T-helper 1 cell treated with Interleukin-12 subunit alpha and Interleukin-12 subunit beta and Interleukin-4 antibody, amounts not matched to agents 30 μg/mL and 1 μg/mL, for 36 hours (primary cell): ENCODE measurements at regions not wholly inside any gene's neighbourhood (a gene's known extent, or its start where the extent isn't known, plus 50 kb on each side); places are given as distances from the start of the nearest gene placed in this dataset.

ENCODE experiments used
- H3K27ac Mint-ChIP-seq: one replicate; pipeline ENCODE4 v1.8.0; 2021; ENCODE audit warnings: mild to moderate bottlenecking, mixed read lengths
- H3K27me3 Mint-ChIP-seq: one replicate; pipeline ENCODE4 v1.8.0; 2021; ENCODE audit warnings: low read depth, mixed read lengths
- H3K36me3 Mint-ChIP-seq: one replicate; pipeline ENCODE4 v1.8.0; 2021; ENCODE audit warnings: low read depth, mixed read lengths
- H3K4me1 Mint-ChIP-seq: one replicate; pipeline ENCODE4 v1.8.0; 2021; ENCODE audit warnings: low read depth, mixed read lengths
- H3K4me3 Mint-ChIP-seq: one replicate; pipeline ENCODE4 v1.8.0; 2021; ENCODE audit warnings: mild to moderate bottlenecking, moderate library complexity, mixed read lengths
- H3K9me3 Mint-ChIP-seq: one replicate; pipeline ENCODE4 v1.8.0; 2021; ENCODE audit warnings: mixed read lengths

DNA sequence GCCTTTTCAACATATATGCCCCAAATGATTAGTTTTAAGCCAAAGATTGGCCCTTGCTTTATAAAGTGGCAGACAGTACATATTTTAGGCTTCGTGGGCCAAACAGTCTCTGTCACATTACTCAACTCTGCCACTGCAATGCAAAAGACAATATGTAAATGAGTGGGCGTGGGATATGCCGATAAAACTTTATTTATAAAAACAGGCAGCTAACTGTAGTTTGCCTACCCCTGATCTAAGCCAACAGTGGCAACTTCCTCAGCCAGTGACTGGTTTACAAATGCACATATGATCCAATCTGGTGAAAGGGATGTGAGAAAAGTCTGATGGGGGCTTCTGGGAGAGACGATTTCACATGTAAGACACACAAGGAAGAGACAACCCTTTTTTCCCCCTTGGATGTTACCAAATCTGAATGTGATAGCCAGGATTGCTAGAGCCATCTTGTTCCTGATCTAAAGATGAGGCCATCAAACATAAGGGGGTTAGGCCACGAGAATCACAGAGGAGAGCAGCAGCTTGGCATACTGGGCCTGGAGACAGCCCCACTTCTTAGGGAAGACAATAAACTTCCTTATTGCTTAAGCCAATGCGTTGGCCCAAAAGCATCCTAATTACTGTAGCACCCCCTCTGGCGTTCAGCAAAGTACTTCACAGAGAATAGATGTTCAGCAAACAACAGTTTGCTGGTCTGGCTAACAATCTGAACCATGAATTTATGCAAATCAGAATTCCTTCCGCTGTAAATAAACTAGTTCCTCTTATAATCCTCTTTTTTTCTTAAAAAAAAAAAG, 75.2 kb upstream of the TMCC3 start:
- H3K4me3 Mint-ChIP-seq, result no peak overlapping the region
- H3K27ac Mint-ChIP-seq, result no peak overlapping the region
- H3K4me1 Mint-ChIP-seq, result no peaks in the 10 kb centered on the region
- no peaks in the 10 kb centered on the region for H3K9me3 Mint-ChIP-seq
- no peaks in the 10 kb centered on the region for H3K36me3 Mint-ChIP-seq
- H3K27me3 Mint-ChIP-seq, result no peaks in the 10 kb centered on the region

DNA sequence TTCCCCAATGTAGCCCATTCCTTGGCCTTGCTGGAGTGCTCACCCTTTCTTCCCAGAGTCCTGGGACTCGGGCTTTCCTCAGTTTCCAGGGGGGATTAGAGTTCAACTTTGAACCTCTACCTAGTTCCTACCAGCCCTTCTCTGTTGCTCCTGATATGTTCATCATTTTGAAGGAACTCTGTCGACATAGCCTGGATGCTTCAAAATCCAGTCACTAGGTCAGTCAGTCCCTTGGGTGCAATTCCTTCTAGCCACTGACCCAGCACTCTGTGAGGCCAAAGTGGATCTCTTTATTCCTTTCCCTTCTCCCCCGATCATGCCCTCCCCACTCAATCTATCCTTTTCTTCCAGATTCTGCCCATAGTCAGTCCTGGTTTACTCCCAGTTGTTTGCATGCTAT, 72.3 kb upstream of the TMCC3 start:
- H3K4me1 Mint-ChIP-seq, result no peaks in the 10 kb centered on the region
- H3K27me3 Mint-ChIP-seq, result no peaks in the 10 kb centered on the region
- no peaks in the 10 kb centered on the region for H3K36me3 Mint-ChIP-seq
- H3K4me3 Mint-ChIP-seq, result no peak overlapping the region
- H3K27ac Mint-ChIP-seq, result no peak overlapping the region
- H3K9me3 Mint-ChIP-seq, result no peaks in the 10 kb centered on the region

DNA sequence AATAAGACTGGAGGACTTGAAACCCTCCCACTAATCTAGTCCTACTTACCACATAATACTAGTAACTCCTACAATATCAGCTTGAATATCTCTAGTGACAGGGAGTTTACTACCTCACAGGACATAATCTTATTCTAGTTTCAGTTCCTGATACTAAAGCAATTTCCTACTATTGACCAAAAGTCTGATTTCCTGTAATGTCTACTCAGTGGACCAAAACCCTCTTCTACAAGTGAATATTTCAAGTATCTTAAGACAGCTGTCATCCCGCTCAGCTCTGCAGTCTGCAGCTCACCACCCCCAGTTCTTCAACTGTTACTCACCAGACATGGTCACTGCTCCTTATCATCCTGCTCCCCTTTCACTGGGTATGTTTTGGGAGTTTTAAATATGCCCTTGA, 70.8 kb upstream of the TMCC3 start:
- H3K4me3 Mint-ChIP-seq, result no peak overlapping the region
- no peaks in the 10 kb centered on the region for H3K9me3 Mint-ChIP-seq
- H3K27ac Mint-ChIP-seq, result no peak overlapping the region
- H3K36me3 Mint-ChIP-seq, result no peaks in the 10 kb centered on the region
- H3K27me3 Mint-ChIP-seq, result no peaks in the 10 kb centered on the region
- no peaks in the 10 kb centered on the region for H3K4me1 Mint-ChIP-seq

DNA sequence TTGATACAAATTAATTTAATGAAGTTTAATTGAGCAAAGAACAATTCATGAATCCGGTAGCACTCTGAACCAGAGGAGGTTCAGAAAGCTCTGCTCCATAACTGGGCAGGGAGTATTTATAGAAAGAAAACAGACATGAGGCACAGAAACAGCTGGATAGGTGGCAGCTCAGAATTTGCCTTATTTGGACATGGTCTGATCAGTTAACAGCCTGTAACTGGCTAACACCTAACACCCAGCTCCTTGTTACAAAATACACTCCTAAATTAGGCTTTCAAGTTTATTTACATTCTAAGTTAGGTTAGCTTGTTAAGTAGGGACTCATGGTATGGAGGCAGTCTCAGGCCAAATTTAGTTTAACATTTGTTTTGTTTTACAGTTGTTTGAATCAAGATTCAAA, 67.8 kb upstream of the TMCC3 start:
- no peaks in the 10 kb centered on the region for H3K36me3 Mint-ChIP-seq
- no peak overlapping the region for H3K27ac Mint-ChIP-seq
- H3K27me3 Mint-ChIP-seq, result no peaks in the 10 kb centered on the region
- H3K4me1 Mint-ChIP-seq, result no peaks in the 10 kb centered on the region
- H3K9me3 Mint-ChIP-seq, result no peaks in the 10 kb centered on the region
- H3K4me3 Mint-ChIP-seq, result no peak overlapping the region

DNA sequence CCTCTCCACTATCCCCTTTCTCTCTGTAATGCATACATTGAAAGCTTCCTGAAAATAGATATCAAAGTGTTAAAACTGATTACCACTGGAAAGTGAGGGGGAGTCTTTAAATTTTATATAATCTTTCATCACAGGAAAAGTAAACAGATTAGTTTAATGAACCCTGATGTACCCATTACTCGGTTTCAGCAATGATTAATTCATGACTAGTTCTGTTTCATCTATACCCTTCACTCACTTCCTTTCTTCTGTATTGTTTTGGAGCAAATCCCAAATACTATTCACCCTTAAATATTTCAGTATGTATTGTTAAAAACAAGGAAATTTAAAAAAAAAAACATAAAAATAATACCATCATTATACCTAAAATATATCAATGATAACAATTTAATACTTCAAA, 67.3 kb upstream of the TMCC3 start:
- H3K4me1 Mint-ChIP-seq, result no peaks in the 10 kb centered on the region
- H3K9me3 Mint-ChIP-seq, result no peaks in the 10 kb centered on the region
- no peak overlapping the region for H3K27ac Mint-ChIP-seq
- H3K27me3 Mint-ChIP-seq, result no peaks in the 10 kb centered on the region
- H3K4me3 Mint-ChIP-seq, result no peak overlapping the region
- no peaks in the 10 kb centered on the region for H3K36me3 Mint-ChIP-seq

DNA sequence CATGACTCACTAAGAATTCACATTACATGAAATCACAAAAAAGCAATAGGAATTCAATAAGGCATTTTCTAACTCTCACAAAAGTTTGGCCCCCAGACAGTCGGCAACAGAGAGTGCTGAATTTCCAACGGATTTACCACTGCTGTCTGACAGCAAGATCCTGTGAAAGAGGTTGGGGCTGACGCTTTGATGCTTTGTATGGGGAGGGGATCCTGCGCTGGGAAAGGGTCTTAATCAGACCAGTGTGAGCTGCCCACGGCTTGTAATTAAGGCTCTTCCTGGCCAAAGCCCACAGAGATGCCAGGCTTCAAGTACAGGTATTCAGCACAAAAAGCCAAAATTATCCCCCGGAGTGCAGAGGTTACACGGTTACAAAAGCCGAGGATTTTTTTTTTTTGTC, 66.8 kb upstream of the TMCC3 start:
- no peak overlapping the region for H3K4me3 Mint-ChIP-seq
- no peaks in the 10 kb centered on the region for H3K9me3 Mint-ChIP-seq
- H3K27ac Mint-ChIP-seq, result no peak overlapping the region
- no peaks in the 10 kb centered on the region for H3K27me3 Mint-ChIP-seq
- no peaks in the 10 kb centered on the region for H3K36me3 Mint-ChIP-seq
- no peaks in the 10 kb centered on the region for H3K4me1 Mint-ChIP-seq

DNA sequence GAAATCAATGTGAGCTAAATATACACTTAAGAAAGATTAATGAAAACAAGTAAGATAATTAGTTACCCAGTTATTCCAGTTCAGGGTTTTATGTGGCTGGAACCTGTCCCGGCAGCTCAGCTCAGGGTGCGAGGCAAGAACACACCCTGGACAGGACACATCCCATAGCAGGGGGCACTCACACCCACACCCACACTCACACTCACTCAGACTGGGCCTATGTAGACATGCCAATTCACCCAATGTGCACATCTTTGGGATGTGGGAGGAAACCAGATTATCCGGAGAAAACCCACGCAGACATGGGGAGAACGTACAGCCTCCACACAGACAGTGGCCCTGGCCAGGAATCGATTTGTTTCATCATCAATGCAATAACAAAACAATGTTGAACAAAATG, 66.0 kb upstream of the TMCC3 start:
- H3K4me1 Mint-ChIP-seq, result no peaks in the 10 kb centered on the region
- no peak overlapping the region for H3K27ac Mint-ChIP-seq
- H3K9me3 Mint-ChIP-seq, result no peaks in the 10 kb centered on the region
- H3K36me3 Mint-ChIP-seq, result no peaks in the 10 kb centered on the region
- no peaks in the 10 kb centered on the region for H3K27me3 Mint-ChIP-seq
- no peak overlapping the region for H3K4me3 Mint-ChIP-seq

DNA sequence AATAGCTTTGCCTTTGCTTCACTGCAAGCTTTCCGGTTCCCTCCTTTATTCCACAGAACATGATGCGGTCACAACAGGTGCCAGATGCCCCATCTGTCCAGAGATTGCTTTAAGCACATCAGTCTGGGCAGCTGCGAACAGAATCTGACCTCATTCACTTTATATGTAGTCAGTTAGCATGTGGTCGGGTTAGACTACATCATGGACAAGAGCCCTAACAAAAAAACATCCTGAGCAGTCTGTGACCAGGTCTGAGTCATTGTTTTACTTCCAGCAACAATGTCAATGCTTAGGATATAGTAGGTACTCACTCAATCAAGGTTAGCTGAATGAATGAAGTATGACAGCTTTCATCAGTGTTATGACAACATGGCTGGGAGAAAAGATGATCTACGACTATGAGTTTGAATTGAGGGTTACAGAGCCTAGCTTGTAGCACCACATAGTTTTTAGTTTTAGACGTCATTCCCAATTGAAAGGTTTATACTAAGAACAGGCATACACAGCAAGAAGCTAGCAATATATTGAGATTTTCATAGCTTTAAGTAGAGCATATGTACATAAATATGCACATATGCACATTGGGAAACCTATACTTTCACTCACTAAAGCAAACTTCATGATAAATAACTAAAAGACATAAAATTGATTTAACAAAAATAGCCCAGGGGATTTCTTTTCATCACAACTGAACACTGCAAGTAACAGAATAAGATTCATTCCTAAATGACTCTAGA, 64.2 kb upstream of the TMCC3 start:
- no peaks in the 10 kb centered on the region for H3K27me3 Mint-ChIP-seq
- no peaks in the 10 kb centered on the region for H3K4me1 Mint-ChIP-seq
- no peak overlapping the region for H3K27ac Mint-ChIP-seq
- H3K9me3 Mint-ChIP-seq, result no peaks in the 10 kb centered on the region
- no peak overlapping the region for H3K4me3 Mint-ChIP-seq
- no peaks in the 10 kb centered on the region for H3K36me3 Mint-ChIP-seq

DNA sequence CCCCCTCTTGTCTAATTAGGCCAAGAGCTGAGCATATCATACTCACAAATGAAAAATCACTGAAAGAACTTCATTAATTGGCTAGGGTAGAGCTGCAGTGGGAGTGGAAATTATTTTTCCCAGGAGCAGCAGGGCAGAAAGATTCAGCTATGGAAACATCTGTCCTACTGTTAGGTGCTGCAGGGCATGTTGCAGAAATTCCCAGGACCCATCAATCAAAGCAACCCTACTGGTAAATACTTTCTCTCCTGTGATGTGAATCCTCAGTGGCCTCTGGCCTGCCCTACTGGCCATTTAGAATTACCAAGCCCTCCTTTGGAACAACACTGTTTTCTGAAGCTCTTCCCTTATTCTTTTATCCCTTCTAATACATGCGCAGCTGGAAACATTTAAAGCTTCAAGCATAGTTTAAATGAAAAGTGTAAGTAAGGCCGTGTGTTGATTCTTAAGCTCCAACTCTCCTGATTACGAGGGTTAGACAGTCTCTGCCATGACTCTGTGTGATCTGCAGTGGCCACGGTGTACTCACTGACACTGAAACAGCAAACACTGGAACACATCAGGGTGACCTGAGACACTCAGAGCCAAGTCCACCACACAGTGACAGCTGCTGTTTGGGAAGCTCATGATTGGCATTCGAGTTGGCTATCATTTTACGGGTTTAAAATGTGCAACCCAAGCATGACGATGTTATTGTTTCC, 62.6 kb upstream of the TMCC3 start:
- H3K4me1 Mint-ChIP-seq, result no peaks in the 10 kb centered on the region
- H3K4me3 Mint-ChIP-seq, result no peak overlapping the region
- H3K9me3 Mint-ChIP-seq, result no peaks in the 10 kb centered on the region
- H3K27ac Mint-ChIP-seq, result no peak overlapping the region
- H3K27me3 Mint-ChIP-seq, result no peaks in the 10 kb centered on the region
- no peaks in the 10 kb centered on the region for H3K36me3 Mint-ChIP-seq

DNA sequence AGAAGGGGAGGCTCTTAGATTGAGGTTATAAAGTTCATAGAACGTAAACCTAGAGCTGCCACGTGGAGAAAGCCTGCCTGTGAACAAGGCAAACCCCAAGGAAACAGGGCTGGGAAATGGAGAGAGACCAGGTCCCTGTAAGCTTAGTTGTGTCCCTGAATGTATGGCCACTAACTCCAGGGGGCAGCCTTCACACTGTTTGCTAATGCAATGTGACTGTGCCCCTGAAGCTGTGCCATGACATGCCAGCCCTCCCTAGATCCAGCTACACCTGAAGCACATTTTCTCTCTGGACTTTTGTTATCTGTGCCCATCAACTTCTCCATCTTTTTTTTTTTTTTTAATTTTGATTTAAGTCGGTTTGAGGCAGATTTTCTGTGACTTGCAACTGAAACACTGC, 60.6 kb upstream of the TMCC3 start:
- no peaks in the 10 kb centered on the region for H3K36me3 Mint-ChIP-seq
- H3K27me3 Mint-ChIP-seq, result no peaks in the 10 kb centered on the region
- no peak overlapping the region for H3K4me3 Mint-ChIP-seq
- H3K9me3 Mint-ChIP-seq, result no peaks in the 10 kb centered on the region
- H3K27ac Mint-ChIP-seq, result no peak overlapping the region
- no peaks in the 10 kb centered on the region for H3K4me1 Mint-ChIP-seq

DNA sequence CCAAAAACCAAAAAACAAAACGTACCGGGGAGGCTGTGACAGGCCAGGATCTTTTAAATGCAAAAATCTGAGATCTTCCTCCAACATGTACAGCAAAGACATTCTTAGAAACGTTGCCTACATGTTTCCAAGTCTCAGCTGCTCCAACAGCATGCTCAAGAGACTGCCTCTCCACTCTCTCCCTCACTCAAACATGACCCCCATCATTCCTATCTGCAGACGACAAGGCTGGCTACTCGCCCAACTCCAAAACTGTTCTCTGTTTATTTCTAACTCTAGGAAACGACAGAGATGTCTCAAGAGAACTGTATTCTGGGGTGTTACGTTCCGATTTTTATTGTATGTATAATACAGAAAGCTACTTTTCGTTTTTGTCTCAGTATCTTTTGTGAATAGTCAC, 57.5 kb upstream of the TMCC3 start:
- no peaks in the 10 kb centered on the region for H3K4me1 Mint-ChIP-seq
- H3K27ac Mint-ChIP-seq, result no peak overlapping the region
- no peak overlapping the region for H3K4me3 Mint-ChIP-seq

DNA sequence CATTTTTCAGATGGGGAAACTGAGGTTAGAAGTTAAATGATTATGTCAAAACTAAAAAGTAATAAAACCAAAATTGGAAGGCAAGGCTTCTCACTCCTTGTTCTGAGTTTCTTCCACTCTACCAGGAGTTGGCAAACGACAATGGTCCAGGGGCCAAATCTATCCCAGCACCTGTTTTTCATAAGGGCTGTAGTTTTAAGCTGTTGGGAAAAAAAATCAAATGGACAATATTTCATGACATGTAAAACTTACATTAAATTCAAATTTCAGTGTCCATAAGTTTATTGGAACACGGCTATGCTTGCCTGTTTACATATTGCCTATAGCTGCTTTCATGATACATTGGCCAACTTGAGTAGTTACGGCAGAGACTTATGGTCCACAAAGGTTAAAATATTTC, 56.7 kb upstream of the TMCC3 start:
- no peak overlapping the region for H3K27ac Mint-ChIP-seq
- no peak overlapping the region for H3K4me3 Mint-ChIP-seq
- no peaks in the 10 kb centered on the region for H3K4me1 Mint-ChIP-seq
- H3K9me3 Mint-ChIP-seq, result no peaks in the 10 kb centered on the region
- H3K27me3 Mint-ChIP-seq, result peaks cover 11% of the 10 kb centered on the region
- H3K36me3 Mint-ChIP-seq, result no peaks in the 10 kb centered on the region

More for the DNA sequence above, 57.5 kb upstream of the TMCC3 start:
- Mint-ChIP-seq H3K36me3 (no peaks in the 10 kb centered on the region), H3K27me3 (peaks cover 9% of the 10 kb centered on the region), H3K9me3 (no peaks in the 10 kb centered on the region)

DNA sequence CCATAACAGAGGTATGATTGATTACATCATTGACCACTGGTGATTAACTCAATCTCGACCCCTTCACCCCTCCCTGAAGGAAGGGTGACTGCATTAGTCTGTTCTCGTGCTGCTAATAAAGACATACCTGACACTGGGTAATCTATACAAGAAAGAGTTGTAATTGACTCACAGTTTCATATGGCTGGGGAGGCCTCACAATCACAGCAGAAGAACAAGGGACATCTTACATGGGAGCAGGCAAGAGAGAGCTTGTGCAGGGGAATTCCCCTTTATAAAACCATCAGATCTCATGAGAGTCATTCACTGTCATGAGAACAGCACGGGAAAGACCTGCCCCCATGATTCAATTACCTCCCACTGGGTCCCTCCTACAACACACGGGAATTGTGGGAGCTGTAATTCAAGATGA, 55.9 kb upstream of the TMCC3 start:
- no peak overlapping the region for H3K4me3 Mint-ChIP-seq
- no peaks in the 10 kb centered on the region for H3K9me3 Mint-ChIP-seq
- H3K36me3 Mint-ChIP-seq, result no peaks in the 10 kb centered on the region
- peaks cover 16% of the 10 kb centered on the region for H3K27me3 Mint-ChIP-seq
- no peaks in the 10 kb centered on the region for H3K4me1 Mint-ChIP-seq
- H3K27ac Mint-ChIP-seq, result no peak overlapping the region

DNA sequence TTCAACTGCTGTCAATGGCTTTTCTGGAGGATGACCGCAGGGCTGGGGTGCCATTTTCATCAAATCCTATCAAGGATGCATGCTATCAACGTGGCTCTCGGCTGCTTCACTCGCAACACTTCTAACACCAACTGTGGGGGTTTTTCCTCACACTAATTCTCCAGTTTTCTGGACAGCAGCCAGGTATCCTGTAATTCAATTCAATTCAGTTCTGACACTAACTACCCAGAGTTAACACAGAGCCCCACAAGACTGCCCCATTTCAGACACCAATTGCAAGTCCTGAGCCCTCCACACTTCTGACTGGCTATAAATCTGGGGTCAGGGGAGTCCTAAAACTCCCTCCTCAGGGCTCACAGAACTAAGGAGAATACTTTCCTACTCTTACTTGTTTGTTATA, 55.3 kb upstream of the TMCC3 start:
- no peaks in the 10 kb centered on the region for H3K4me1 Mint-ChIP-seq
- H3K27ac Mint-ChIP-seq, result no peak overlapping the region
- H3K4me3 Mint-ChIP-seq, result no peak overlapping the region
- no peaks in the 10 kb centered on the region for H3K9me3 Mint-ChIP-seq
- H3K27me3 Mint-ChIP-seq, result peaks cover 16% of the 10 kb centered on the region
- H3K36me3 Mint-ChIP-seq, result no peaks in the 10 kb centered on the region
